GM18505 (cell line): ENCODE measurements at regions not wholly inside any gene's neighbourhood (a gene's known extent, or its start where the extent isn't known, plus 50 kb on each side); places are given as distances from the start of the nearest gene placed in this dataset.

Experiments
- ATAC-seq: cut with Tn5 transposase; IDR thresholded peaks from one replicate; pipeline ENCODE4 v1.9.1; 2021; ENCODE audit not compliant: unreplicated experiment
- POLR2A ChIP-seq: IDR thresholded peaks from 4 replicates; pipeline ENCODE4 v1.6.1; 2011; ENCODE audit warnings: borderline replicate concordance; ENCODE audit not compliant: insufficient read depth, insufficient read length; ENCODE audit errors: extremely low read depth

GRCh38 chr4:3818371-3818770, 52.2 kb downstream of the ADRA2C start:
- ATAC-seq = no peak
- no peak for TF ChIP-seq POLR2A

GRCh38 chr4:3819210-3819919, 53.2 kb downstream of the ADRA2C start:
- no peak for ATAC-seq
- TF ChIP-seq POLR2A = no peak

GRCh38 chr4:3820016-3820805, 54.0 kb downstream of the ADRA2C start:
- ATAC-seq = no peak
- no peak for TF ChIP-seq POLR2A

GRCh38 chr4:3820806-3821579, 54.8 kb downstream of the ADRA2C start:
- no peak for TF ChIP-seq POLR2A
- no peak for ATAC-seq

GRCh38 chr4:3821580-3822229, 55.5 kb downstream of the ADRA2C start:
- no peak for ATAC-seq
- TF ChIP-seq POLR2A = no peak

- no peak for ATAC-seq
- no peak for TF ChIP-seq POLR2A
These were observed 56.2 kb downstream of the ADRA2C start for GRCh38 chr4:3822230-3822947.

- no peak for ATAC-seq
- no peak for TF ChIP-seq POLR2A
These were observed 57.5 kb downstream of the ADRA2C start for GRCh38 chr4:3823496-3824341.

- TF ChIP-seq POLR2A = no peak
- ATAC-seq = no peak
These were observed 58.5 kb downstream of the ADRA2C start for GRCh38 chr4:3824521-3825270.

- TF ChIP-seq POLR2A = no peak
- no peak for ATAC-seq
These were observed 59.3 kb downstream of the ADRA2C start for GRCh38 chr4:3825530-3825929.

GRCh38 chr4:3826247-3827172, 60.3 kb downstream of the ADRA2C start:
- TF ChIP-seq POLR2A = no peak
- ATAC-seq = no peak

GRCh38 chr4:3827616-3828492, 61.7 kb downstream of the ADRA2C start:
- no peak for ATAC-seq
- no peak for TF ChIP-seq POLR2A
